DND-41 (cell line): ENCODE measurements at regions not wholly inside any gene's neighbourhood (a gene's known extent, or its start where the extent isn't known, plus 50 kb on each side); places are given as distances from the start of the nearest gene placed in this dataset.

Experiments used
- ATAC-seq: fragments of 200-7000 bp; cut with Tn5 transposase; 3 replicates; pipeline ENCODE4 v1.9.1; 2021; ENCODE audit warnings: low read depth; ENCODE audit not compliant: insufficient read depth
- DNase-seq: peaks from one replicate; pipeline ENCODE4 v3.0.0-alpha.2; 2020
- H2AFZ ChIP-seq: 2 replicates; pipeline ENCODE4 v1.6.0; 2012; ENCODE audit warnings: low read depth, low read length
- H3K27ac ChIP-seq: 2 replicates; pipeline ENCODE4 v1.5.1; 2012; ENCODE audit warnings: low read length, inconsistent platforms
- H3K27me3 ChIP-seq: fragments of 200-600 bp; sonication (generic); 2 replicates; pipeline ENCODE4 v1.6.0; 2012; ENCODE audit warnings: low read length, mild to moderate bottlenecking, inconsistent platforms; ENCODE audit not compliant: insufficient read depth, poor library complexity
- H3K36me3 ChIP-seq: 2 replicates; pipeline ENCODE4 v1.5.1; 2012; ENCODE audit warnings: low read length, inconsistent platforms; ENCODE audit not compliant: insufficient read depth
- H3K4me1 ChIP-seq: 2 replicates; pipeline ENCODE4 v1.5.1; 2012; ENCODE audit warnings: mild to moderate bottlenecking, low read length; ENCODE audit not compliant: insufficient read depth
- H3K4me2 ChIP-seq: 2 replicates; pipeline ENCODE4 v1.6.0; 2012; ENCODE audit warnings: mild to moderate bottlenecking, moderate library complexity, low read length, inconsistent platforms; ENCODE audit not compliant: insufficient read depth
- H3K4me3 ChIP-seq, 2 experiments: fragments of 200-600 bp in 1 of 2; shearing (Covaris generic) in 1 of 2; 2 replicates each; pipeline ENCODE4 v1.5.1; 2012 to 2016; ENCODE audit warnings: inconsistent platforms in 2 of 2, low read length in 2 of 2, mild to moderate bottlenecking in 2 of 2, low read depth in 1 of 2, moderate library complexity in 1 of 2
- H3K79me2 ChIP-seq: 2 replicates; pipeline ENCODE4 v1.6.0; 2012; ENCODE audit warnings: low read length, inconsistent platforms; ENCODE audit not compliant: insufficient read depth
- H3K9ac ChIP-seq: 2 replicates; pipeline ENCODE4 v1.6.0; 2012; ENCODE audit warnings: low read depth, mild to moderate bottlenecking, inconsistent platforms, low read length, moderate library complexity
- H3K9me3 ChIP-seq: 2 replicates; pipeline ENCODE4 v1.5.1; 2012; ENCODE audit warnings: low read length, moderate library complexity, mild to moderate bottlenecking, inconsistent platforms; ENCODE audit not compliant: insufficient read depth, severe bottlenecking
- H4K20me1 ChIP-seq: 2 replicates; pipeline ENCODE4 v1.6.0; 2012; ENCODE audit warnings: low read length; ENCODE audit not compliant: insufficient read depth
- CTCF ChIP-seq: IDR thresholded peaks from 2 replicates; pipeline ENCODE4 v1.5.1; 2012; ENCODE audit warnings: borderline replicate concordance, low read length, moderate library complexity, mild to moderate bottlenecking; ENCODE audit not compliant: poor library complexity, severe bottlenecking; ENCODE audit errors: extremely low read depth
- EZH2 ChIP-seq: IDR thresholded peaks from 3 replicates; pipeline ENCODE4 v1.6.1; 2012; ENCODE audit warnings: borderline replicate concordance, low read depth, mild to moderate bottlenecking, moderate library complexity, low read length, inconsistent platforms; ENCODE audit not compliant: severe bottlenecking

- Histone ChIP-seq H3K27me3 (no peaks in the 10 kb centered on the region), H3K27ac (no peak overlapping the region), H3K9me3 (no peaks in the 10 kb centered on the region), H3K4me3 (no peak overlapping the region), H3K4me1 (no peaks in the 10 kb centered on the region), H3K4me2 (no peak overlapping the region), H4K20me1 (no peaks in the 10 kb centered on the region), H3K79me2 (no peaks in the 10 kb centered on the region), H2AFZ (no peak overlapping the region), H3K36me3 (no peaks in the 10 kb centered on the region), H3K9ac (no peak overlapping the region)
- no peak for DNase-seq
- no peak for ATAC-seq
- TF ChIP-seq EZH2 (no peak), CTCF (no peak)
Measured at GRCh38 chr6:6901205-6901719, 206.5 kb upstream of the RREB1 start.

- Histone ChIP-seq H3K9me3 (no peaks in the 10 kb centered on the region), H3K9ac (no peak overlapping the region), H4K20me1 (no peaks in the 10 kb centered on the region), H3K4me1 (no peaks in the 10 kb centered on the region), H3K36me3 (no peaks in the 10 kb centered on the region), H3K27me3 (no peaks in the 10 kb centered on the region), H3K27ac (no peak overlapping the region), H3K4me3 (no peak overlapping the region), H3K79me2 (no peaks in the 10 kb centered on the region), H3K4me2 (no peak overlapping the region), H2AFZ (no peak overlapping the region)
- no peak for ATAC-seq
- DNase-seq = no peak
- TF ChIP-seq CTCF = no peak
- TF ChIP-seq EZH2 = no peak
Measured at GRCh38 chr6:6901945-6902344, 205.8 kb upstream of the RREB1 start.

- Histone ChIP-seq H3K27ac (no peak overlapping the region), H3K4me2 (no peak overlapping the region), H3K9ac (no peak overlapping the region), H3K9me3 (no peaks in the 10 kb centered on the region), H3K4me3 (no peak overlapping the region), H3K36me3 (no peaks in the 10 kb centered on the region), H3K79me2 (no peaks in the 10 kb centered on the region), H4K20me1 (no peaks in the 10 kb centered on the region), H2AFZ (no peak overlapping the region), H3K4me1 (no peaks in the 10 kb centered on the region), H3K27me3 (no peaks in the 10 kb centered on the region)
- ATAC-seq (no peak), DNase-seq (no peak)
- TF ChIP-seq CTCF = no peak
- no peak for TF ChIP-seq EZH2
Measured at GRCh38 chr6:6905961-6906518, 201.7 kb upstream of the RREB1 start.
